Lower leg skin (tissue), 3 donors: ENCODE measurements at regions not wholly inside any gene's neighbourhood (a gene's known extent, or its start where the extent isn't known, plus 50 kb on each side); places are given as distances from the start of the nearest gene placed in this dataset.

Experiments used
- POLR2A ChIP-seq, 2 donors: fragments of 450-650 bp; IDR thresholded peaks; one replicate each; pipeline ENCODE4 v1.6.1; 2016 to 2017; ENCODE audit warnings: antibody characterized with exemption in 2 of 2, mild to moderate bottlenecking in 1 of 2, moderate library complexity in 1 of 2
- TF ChIP-seq, protein P1 (sequence below), 3 donors: fragments of 450-650 bp; IDR thresholded peaks; one replicate each; pipeline ENCODE4 v1.5.1; 2016; ENCODE audit warnings: antibody characterized with exemption in 3 of 3, mild to moderate bottlenecking in 3 of 3, moderate library complexity in 2 of 3

- TF ChIP-seq, protein P1, sequence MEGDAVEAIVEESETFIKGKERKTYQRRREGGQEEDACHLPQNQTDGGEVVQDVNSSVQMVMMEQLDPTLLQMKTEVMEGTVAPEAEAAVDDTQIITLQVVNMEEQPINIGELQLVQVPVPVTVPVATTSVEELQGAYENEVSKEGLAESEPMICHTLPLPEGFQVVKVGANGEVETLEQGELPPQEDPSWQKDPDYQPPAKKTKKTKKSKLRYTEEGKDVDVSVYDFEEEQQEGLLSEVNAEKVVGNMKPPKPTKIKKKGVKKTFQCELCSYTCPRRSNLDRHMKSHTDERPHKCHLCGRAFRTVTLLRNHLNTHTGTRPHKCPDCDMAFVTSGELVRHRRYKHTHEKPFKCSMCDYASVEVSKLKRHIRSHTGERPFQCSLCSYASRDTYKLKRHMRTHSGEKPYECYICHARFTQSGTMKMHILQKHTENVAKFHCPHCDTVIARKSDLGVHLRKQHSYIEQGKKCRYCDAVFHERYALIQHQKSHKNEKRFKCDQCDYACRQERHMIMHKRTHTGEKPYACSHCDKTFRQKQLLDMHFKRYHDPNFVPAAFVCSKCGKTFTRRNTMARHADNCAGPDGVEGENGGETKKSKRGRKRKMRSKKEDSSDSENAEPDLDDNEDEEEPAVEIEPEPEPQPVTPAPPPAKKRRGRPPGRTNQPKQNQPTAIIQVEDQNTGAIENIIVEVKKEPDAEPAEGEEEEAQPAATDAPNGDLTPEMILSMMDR (IDR thresholded peaks at IDR 0.05) = no peak
- TF ChIP-seq POLR2A (IDR thresholded peaks at IDR 0.05) = no peak
Measured at GRCh38 chr9:73039271-73040263, 86.7 kb upstream of the ALDH1A1 start.
